Endothelial cell (in vitro differentiated cells): ENCODE measurements at regions not wholly inside any gene's neighbourhood (a gene's known extent, or its start where the extent isn't known, plus 50 kb on each side); places are given as distances from the start of the nearest gene placed in this dataset.

Experiments
- DNase-seq: peaks from one replicate; pipeline ENCODE4 v3.0.0; 2021; ENCODE audit warnings: low spot score
- H3K27ac Mint-ChIP-seq: one replicate; pipeline ENCODE4 v1.8.0; 2021; ENCODE audit warnings: mixed read lengths, inconsistent platforms; ENCODE audit not compliant: unreplicated experiment
- H3K27me3 Mint-ChIP-seq: one replicate; pipeline ENCODE4 v1.8.0; 2021; ENCODE audit warnings: mild to moderate bottlenecking, moderate library complexity, mixed read lengths, inconsistent platforms; ENCODE audit not compliant: unreplicated experiment
- H3K36me3 Mint-ChIP-seq: one replicate; pipeline ENCODE4 v1.8.0; 2021; ENCODE audit warnings: mild to moderate bottlenecking, low read depth, mixed read lengths, inconsistent platforms; ENCODE audit not compliant: unreplicated experiment
- H3K4me1 Mint-ChIP-seq: one replicate; pipeline ENCODE4 v1.8.0; 2021; ENCODE audit warnings: mild to moderate bottlenecking, mixed read lengths, inconsistent platforms; ENCODE audit not compliant: unreplicated experiment
- H3K4me3 Mint-ChIP-seq: one replicate; pipeline ENCODE4 v1.8.0; 2021; ENCODE audit warnings: mild to moderate bottlenecking, mixed read lengths, inconsistent platforms; ENCODE audit not compliant: unreplicated experiment
- H3K9me3 Mint-ChIP-seq: one replicate; pipeline ENCODE4 v1.8.0; 2021; ENCODE audit warnings: mixed read lengths, inconsistent platforms; ENCODE audit not compliant: unreplicated experiment
- TF ChIP-seq, protein P1 (sequence below): fragments of 200-600 bp; sonication (generic); IDR thresholded peaks from one replicate; pipeline ENCODE4 v1.5.0; 2021; ENCODE audit warnings: antibody characterized with exemption; ENCODE audit not compliant: unreplicated experiment

DNA sequence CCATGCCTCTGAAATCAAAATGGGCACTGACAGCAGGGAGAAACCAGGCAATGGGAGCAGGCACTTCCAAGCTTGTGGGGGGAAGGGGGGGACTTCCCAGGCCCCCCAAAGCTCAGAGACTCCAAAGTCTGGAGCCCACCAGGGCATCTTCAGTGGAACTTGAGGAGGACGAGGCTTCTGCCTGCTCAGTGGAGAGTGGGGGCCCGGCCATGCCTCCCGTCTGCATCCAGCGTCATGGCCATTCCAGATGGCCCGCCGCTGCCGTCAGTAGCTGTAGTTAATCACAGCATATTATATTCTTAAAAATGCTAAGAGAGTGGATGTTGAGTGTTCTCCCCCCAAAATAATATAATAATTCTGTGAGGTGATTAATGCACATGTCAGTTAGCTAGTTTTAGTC, 315.2 kb downstream of the KCNJ2 start:
- Mint-ChIP-seq H3K9me3 (peaks cover 5% of the 10 kb centered on the region), H3K36me3 (peaks cover 7% of the 10 kb centered on the region), H3K4me3 (no peak overlapping the region), H3K4me1 (peaks cover 2% of the 10 kb centered on the region), H3K27me3 (no peaks in the 10 kb centered on the region), H3K27ac (no peak overlapping the region)
- no peak for DNase-seq
- TF ChIP-seq, protein P1, sequence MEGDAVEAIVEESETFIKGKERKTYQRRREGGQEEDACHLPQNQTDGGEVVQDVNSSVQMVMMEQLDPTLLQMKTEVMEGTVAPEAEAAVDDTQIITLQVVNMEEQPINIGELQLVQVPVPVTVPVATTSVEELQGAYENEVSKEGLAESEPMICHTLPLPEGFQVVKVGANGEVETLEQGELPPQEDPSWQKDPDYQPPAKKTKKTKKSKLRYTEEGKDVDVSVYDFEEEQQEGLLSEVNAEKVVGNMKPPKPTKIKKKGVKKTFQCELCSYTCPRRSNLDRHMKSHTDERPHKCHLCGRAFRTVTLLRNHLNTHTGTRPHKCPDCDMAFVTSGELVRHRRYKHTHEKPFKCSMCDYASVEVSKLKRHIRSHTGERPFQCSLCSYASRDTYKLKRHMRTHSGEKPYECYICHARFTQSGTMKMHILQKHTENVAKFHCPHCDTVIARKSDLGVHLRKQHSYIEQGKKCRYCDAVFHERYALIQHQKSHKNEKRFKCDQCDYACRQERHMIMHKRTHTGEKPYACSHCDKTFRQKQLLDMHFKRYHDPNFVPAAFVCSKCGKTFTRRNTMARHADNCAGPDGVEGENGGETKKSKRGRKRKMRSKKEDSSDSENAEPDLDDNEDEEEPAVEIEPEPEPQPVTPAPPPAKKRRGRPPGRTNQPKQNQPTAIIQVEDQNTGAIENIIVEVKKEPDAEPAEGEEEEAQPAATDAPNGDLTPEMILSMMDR, result no peak

GRCh38 chr17:70492368-70492767, 323.0 kb downstream of the KCNJ2 start:
- DNase-seq, result no peak
- H3K36me3 Mint-ChIP-seq, result no peaks in the 10 kb centered on the region
- H3K4me3 Mint-ChIP-seq, result no peak overlapping the region
- H3K27me3 Mint-ChIP-seq, result no peaks in the 10 kb centered on the region
- H3K4me1 Mint-ChIP-seq, result no peaks in the 10 kb centered on the region
- no peak overlapping the region for H3K27ac Mint-ChIP-seq
- TF ChIP-seq, protein P1, result no peak
- H3K9me3 Mint-ChIP-seq, result no peaks in the 10 kb centered on the region

- Mint-ChIP-seq H3K4me1 (no peaks in the 10 kb centered on the region), H3K4me3 (no peak overlapping the region), H3K27ac (no peak overlapping the region), H3K9me3 (no peaks in the 10 kb centered on the region), H3K27me3 (no peaks in the 10 kb centered on the region), H3K36me3 (no peaks in the 10 kb centered on the region)
- no peak for DNase-seq
- TF ChIP-seq, protein P1, result peak; percentile 53
Observed at GRCh38 chr17:70493277-70493874, 324.0 kb downstream of the KCNJ2 start.

DNA sequence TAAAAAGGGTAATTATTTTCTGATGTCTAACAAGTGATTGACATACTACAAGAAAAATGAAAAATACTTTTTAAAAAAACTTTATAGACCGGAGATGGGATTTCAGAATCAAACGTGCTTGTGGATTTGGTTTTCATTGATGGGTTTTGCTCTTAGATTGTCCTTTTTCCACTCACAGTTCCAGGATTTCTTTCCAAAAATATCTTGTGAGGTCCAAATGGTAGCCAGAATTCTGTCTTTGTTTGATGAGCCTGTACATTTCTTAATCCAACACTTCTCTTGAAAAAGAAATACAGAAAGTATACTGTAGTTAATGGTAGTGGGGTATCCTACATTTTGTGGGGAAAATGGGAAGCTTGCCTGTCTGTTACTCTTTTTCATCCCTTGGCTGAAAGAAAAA, 329.3 kb downstream of the KCNJ2 start:
- H3K4me1 Mint-ChIP-seq, result no peaks in the 10 kb centered on the region
- no peaks in the 10 kb centered on the region for H3K36me3 Mint-ChIP-seq
- TF ChIP-seq, protein P1, result no peak
- no peak overlapping the region for H3K27ac Mint-ChIP-seq
- H3K4me3 Mint-ChIP-seq, result no peak overlapping the region
- DNase-seq, result no peak
- H3K27me3 Mint-ChIP-seq, result no peaks in the 10 kb centered on the region
- no peaks in the 10 kb centered on the region for H3K9me3 Mint-ChIP-seq

DNA sequence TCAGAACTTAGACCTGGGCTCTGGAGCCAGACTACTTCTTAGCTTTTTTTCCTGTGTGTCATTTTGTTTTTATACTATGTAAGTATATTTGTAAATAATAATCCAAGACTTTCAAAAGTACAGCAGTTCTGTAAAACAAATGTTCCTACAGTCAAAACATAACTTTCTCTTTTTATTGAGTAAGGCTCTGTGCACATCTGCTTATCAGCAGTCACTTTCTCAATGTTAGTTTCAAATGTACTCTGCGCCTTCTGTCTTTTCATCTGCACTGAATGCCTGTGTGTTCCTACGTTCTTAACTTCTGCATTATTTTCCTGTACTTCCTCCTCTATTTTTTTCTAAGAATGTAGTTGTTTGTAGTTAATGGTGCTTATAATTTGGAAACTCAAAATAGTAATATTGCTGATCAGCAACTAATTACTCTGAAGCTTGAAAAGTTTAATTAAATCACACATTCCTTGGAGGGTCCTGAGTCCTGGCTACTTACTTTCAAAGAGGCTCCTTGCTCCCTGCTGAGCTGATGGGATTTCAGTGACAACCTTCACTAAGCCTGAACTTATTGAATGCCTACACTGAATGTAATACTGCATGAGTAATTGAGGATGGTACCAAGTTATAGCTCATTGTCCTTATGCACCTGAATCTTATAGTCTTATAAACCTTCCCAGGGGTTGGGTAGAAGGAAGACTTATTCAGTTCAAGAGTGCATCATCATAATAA, 329.9 kb downstream of the KCNJ2 start:
- Mint-ChIP-seq H3K4me3 (no peak overlapping the region), H3K9me3 (no peaks in the 10 kb centered on the region), H3K27me3 (no peaks in the 10 kb centered on the region), H3K4me1 (no peaks in the 10 kb centered on the region), H3K36me3 (no peaks in the 10 kb centered on the region), H3K27ac (no peak overlapping the region)
- DNase-seq, result no peak
- TF ChIP-seq, protein P1, result no peak
